HG03039 (cell line): ENCODE measurements at regions not wholly inside any gene's neighbourhood (a gene's known extent, or its start where the extent isn't known, plus 50 kb on each side); places are given as distances from the start of the nearest gene placed in this dataset.

Experiments used
- ATAC-seq: cut with Tn5 transposase; IDR thresholded peaks from one replicate; pipeline ENCODE4 v1.9.1; 2021; ENCODE audit warnings: mild to moderate bottlenecking, moderate library complexity; ENCODE audit not compliant: unreplicated experiment

GRCh38 chr6:40946738-40947301 is 92.2 kb downstream of the UNC5CL start:
- ATAC-seq: no peak

GRCh38 chr6:40937491-40937890 is 101.5 kb downstream of the UNC5CL start:
- ATAC-seq: no peak

- no peak for ATAC-seq
Observed at GRCh38 chr6:40936818-40937251, 102.2 kb downstream of the UNC5CL start.

- ATAC-seq: no peak
Observed at GRCh38 chr6:40933864-40934263, 105.2 kb downstream of the UNC5CL start.

- ATAC-seq: no peak
Observed at GRCh38 chr6:40932953-40933352, 106.1 kb downstream of the UNC5CL start.

GRCh38 chr6:40932366-40932765 is 106.7 kb downstream of the UNC5CL start:
- no peak for ATAC-seq

- ATAC-seq: no peak
Observed at GRCh38 chr6:40931931-40932330, 107.1 kb downstream of the UNC5CL start.

- no peak for ATAC-seq
Observed at GRCh38 chr6:40930555-40930954, 108.5 kb downstream of the UNC5CL start.

GRCh38 chr6:40930045-40930444 is 109.0 kb downstream of the UNC5CL start:
- ATAC-seq: no peak

- ATAC-seq: no peak
Observed at GRCh38 chr6:40929176-40929575, 109.8 kb downstream of the UNC5CL start.

GRCh38 chr6:40928763-40929162 is 110.3 kb downstream of the UNC5CL start:
- ATAC-seq: no peak

GRCh38 chr6:40928307-40928706 is 110.7 kb downstream of the UNC5CL start:
- ATAC-seq: no peak

- no peak for ATAC-seq
Observed at GRCh38 chr6:40925341-40925740, 113.7 kb downstream of the UNC5CL start.

- no peak for ATAC-seq
Observed at GRCh38 chr6:40924839-40925238, 114.2 kb downstream of the UNC5CL start.

- ATAC-seq: no peak
Observed at GRCh38 chr6:40923880-40924279, 115.1 kb downstream of the UNC5CL start.

GRCh38 chr6:40923326-40923725 is 115.7 kb downstream of the UNC5CL start:
- ATAC-seq: no peak

GRCh38 chr6:40922281-40922680 is 116.7 kb downstream of the UNC5CL start:
- ATAC-seq: no peak

- no peak for ATAC-seq
Observed at GRCh38 chr6:40918040-40918651, 120.9 kb downstream of the UNC5CL start.

- no peak for ATAC-seq
Observed at GRCh38 chr6:40917603-40918002, 121.4 kb downstream of the UNC5CL start.

GRCh38 chr6:40916845-40917244 is 122.2 kb downstream of the UNC5CL start:
- ATAC-seq: no peak

GRCh38 chr6:40915165-40915564 is 123.9 kb downstream of the UNC5CL start:
- no peak for ATAC-seq

- no peak for ATAC-seq
Observed at GRCh38 chr6:40914005-40914404, 125.0 kb downstream of the UNC5CL start.
